HG02588 (cell line): ENCODE measurements at regions not wholly inside any gene's neighbourhood (a gene's known extent, or its start where the extent isn't known, plus 50 kb on each side); places are given as distances from the start of the nearest gene placed in this dataset.

ENCODE experiments used
- ATAC-seq: cut with Tn5 transposase; IDR thresholded peaks from one replicate; pipeline ENCODE4 v1.9.1; 2021; ENCODE audit warnings: mild to moderate bottlenecking, moderate library complexity; ENCODE audit not compliant: unreplicated experiment

DNA sequence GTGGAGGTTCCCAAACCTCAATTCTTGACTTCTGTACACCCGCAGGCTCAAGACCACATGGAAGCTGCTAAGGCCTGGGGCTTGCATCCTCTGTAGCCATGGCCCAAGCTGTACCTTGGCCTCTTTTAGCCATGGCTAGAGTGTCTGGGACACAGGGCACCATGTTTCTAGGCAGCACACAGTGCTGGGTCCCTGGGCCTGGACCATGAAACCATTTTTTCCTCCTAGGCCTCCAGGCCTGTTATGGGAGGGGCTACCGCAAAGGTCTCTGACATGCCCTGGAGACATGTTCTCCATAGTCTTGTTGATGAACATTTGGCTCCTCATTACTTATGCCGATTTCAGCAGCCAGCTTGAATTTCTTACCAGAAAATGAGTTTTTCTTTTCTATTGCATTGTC, 701.4 kb downstream of the FGF9 start:
- ATAC-seq, result no peak

DNA sequence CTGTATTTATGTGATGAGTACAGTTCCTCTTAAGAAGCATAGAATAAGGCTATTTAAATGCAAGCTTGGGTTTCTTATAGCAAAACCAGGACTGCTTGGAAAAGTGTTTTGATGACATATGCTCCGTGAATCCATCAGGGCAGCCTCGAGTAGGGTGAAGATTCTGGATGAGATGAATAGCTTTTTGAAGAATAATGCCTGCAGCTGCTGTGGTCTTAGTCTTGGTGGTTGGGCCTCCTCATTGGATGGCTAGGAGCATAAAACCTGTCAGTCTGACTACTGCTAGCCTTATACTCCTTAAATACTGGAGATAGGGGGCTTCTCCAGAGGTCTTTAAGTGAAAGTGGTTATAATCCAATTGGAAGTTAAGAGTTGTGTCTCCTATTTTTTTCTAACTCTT, 704.3 kb downstream of the FGF9 start:
- ATAC-seq, result no peak

DNA sequence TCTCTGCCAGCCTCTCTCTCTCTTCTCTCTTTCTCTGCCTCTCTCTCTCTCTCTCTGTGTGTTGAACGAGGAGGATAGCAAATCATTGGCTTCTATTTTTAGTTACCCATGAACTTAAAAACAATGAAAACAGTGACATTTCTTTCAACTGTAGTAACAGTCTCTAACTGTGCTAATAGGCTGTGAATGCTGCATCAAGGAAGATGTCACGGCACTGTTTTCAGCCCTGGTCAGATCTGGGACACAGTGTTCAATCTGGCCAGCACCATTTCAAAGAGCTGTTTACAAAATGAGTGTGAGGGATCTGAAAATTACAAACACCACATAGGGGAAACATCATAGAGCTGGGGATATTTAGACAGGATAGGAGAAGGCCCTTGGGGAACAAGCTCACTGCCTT, 717.0 kb downstream of the FGF9 start:
- ATAC-seq, result no peak

DNA sequence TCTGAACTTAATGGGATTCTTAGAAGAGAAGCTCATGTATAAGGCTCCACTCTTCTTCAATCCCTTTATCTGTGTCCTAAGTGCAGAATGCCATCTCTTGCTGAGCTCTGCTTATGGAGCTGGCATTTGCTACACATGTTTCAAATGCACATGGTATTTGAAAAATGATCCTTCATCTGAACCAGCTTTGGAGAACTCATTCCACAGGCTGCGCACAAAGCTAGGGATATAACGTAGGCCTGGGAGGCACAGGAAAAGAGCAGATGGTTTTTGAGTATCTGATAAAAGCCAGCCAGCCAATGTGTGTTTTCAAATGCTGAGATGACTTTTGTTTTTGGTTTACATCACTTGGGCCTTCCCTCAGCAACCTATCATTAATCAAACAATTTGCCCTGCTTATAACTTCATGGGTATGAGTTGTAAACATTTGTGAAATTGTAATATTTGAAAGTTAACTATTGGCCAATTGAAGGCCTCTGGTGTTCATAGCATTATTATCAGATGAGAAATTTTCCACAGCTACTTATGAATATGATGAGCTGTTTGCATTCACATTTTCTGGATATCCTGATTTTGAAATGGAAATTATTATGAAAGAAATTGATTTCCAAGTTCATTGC, 729.0 kb downstream of the FGF9 start:
- ATAC-seq, result no peak

DNA sequence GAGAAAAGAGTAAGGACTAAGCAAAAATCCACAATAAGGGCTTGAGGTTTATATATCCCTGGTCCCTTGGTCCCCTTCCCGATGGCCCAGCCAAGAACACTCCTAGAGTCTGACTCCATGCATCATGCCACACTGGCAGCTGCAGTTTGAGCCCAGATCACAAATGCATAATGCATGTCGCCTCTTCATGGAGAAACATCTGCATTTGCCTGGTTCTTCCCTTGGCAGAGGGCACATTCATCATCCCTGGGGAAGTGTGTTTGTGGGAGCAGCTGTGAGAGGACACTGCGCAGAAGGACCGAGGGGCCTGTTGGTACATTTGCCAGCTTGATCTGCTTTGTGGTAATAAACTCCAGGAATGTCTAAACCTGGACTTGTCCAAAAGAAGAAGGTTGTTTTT, 731.8 kb downstream of the FGF9 start:
- ATAC-seq, result no peak

DNA sequence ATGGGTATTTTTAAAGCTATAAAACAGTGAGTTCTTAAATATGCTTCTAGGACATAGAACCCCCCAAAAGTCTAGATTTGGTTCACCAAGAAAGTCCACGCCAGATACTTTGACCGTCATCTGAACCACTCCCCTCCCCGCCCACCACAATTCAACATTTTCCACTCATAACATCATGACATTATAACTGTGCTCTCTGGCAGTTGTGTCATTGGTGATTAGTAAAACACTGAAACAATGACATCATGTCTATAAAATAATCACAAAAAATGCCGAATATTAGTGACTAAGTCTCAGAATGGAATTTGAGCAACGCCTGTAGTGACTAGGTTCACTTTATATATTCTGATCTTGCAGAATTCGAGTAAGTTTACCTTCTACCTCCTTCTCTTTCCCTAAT, 732.3 kb downstream of the FGF9 start:
- no peak for ATAC-seq

DNA sequence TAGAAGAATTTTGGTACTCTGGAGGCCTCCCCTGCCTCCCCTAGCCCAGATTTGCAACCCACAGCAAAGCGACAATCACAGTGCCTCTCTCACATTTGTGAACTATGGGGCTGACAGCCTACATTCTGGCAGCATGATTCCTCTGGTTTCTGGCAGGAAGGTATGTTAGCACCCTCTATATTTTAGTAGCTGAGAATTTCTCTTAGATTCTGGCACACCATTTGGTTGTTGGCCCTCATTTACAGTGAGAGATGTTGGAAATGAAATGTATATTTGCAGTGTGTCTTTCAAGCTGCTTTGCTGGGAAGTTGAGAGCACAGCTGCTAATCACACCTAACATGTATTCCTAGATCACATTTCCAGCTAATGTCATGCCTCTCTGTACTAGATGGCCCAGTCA, 735.0 kb downstream of the FGF9 start:
- ATAC-seq, result no peak

DNA sequence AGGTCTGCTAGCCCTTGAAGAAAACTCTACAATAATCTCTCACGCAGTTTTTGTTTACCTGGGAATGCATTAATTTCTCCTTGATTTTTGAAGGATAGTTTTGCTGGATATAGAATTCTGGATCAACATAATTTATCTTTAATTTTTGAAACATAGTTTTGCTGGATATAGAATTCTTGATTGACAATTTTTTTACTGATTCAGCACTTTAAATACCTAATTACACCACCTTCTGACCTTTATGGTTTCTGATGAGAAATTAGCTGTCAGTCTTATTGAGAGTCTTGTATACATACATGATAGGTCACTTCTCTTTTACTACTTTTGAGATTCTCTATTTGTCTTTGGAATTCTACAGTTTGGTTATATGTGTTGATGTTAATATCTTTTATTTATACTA, 741.6 kb downstream of the FGF9 start:
- no peak for ATAC-seq

DNA sequence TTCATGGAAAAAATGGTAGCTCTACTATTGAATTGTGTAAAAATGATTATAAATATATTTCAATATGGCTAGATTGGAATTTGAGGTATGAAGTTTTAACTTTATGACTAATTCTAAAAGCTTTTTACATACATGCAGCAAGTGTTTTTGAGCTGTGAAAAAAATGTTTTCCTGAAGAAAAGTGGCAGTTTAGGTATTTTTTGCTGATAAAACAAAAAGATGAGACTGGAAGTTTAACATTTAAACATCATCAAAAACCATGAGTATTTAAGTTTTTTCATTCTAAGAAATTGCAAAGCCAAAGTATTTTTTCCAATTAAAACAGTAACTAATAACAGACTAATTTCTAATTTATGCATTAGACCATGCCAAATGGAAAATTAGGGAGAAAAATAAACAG, 751.1 kb downstream of the FGF9 start:
- no peak for ATAC-seq

DNA sequence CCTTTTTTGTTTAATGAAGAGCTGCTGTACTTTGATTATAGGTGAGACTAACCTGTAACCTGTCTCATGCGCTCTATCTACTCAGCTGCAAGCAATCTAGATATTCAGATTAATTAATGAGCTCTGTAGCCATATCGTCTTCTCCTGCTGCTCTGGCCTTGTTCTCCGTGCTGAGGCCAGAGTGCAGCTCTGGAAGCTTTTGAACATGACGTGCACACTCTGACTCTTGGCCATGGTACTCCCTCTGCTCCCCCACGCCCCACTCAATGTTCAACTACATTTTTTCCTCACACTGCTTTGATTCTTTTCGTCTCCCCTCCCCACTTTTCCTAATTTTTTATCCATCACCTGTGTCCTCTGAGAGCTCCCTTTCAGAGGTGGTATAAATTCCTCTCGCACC, 751.8 kb downstream of the FGF9 start:
- ATAC-seq, result no peak

DNA sequence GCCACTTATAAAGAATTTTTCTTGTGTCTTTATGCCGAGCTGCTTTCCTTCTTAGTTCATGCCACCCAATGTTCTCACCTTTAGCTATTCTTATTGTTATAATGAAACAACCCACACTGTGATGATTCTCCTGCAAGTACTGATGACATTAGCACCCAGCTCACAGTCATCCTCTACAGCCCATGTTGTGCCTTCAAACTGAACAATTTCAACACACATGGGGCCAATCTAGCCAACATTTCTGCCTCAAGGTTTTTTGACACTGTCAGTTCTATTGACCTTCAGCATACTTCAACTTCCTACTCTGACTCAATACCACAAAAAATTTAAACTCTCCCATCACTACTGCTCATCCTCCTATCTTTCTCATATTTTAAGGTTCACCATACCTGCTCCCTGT, 752.4 kb downstream of the FGF9 start:
- no peak for ATAC-seq

DNA sequence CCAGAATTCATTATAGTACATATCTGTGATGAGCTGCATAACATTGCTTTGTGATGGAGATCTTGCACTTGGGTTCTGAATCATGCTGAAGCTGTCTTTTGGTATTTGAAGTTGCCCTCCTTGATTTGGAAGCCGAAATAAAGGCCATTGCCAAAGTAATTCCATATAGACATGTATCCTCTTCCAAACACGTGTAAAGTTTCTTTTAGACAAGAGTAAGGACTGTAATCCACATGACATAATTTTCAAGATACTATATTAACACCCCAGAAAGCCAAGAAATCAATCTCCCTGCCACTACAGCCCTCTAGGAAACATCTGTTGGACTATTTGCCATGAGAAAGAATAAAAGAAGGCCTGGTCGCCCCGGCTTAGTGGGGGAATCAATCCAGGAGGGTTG, 754.2 kb downstream of the FGF9 start:
- no peak for ATAC-seq

DNA sequence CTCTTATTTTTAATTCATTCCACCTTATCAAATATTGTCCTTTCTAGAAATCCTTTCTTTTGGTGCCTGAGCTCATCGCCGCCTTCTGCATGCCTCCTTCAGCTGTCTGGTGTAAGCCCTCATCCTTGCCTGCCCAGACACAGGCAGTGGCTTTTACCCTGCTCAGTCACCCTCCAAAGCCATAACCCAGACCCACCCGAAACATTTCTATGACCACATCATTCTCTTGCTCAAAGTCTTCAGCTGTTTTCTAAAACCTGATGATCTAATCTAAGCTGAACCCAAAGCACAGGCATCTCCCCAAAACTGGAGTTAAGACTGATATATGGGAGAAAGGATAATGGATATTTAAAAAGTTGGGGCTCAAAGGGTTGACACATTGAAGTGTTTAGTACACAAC, 753.7 kb upstream of the SGCG start:
- ATAC-seq, result no peak

DNA sequence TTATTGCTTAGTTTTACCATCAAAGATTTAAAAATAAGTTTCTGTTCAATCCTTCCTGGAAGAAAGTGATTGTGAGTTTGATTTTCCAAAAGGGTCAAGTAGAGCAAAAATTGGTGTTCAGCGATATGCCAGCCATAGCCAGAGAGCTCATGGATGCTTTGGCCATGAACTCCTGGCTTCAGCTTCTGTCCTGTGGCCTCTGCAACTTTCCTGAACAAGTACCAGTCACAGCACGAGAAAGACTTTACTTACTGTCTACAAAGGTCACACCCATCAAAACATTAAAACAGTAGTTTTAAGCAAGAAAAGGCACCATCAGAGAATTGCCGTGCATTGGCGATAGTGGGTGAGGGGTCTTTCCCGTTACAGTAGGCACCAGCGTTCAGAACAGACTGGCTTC, 753.0 kb upstream of the SGCG start:
- no peak for ATAC-seq

DNA sequence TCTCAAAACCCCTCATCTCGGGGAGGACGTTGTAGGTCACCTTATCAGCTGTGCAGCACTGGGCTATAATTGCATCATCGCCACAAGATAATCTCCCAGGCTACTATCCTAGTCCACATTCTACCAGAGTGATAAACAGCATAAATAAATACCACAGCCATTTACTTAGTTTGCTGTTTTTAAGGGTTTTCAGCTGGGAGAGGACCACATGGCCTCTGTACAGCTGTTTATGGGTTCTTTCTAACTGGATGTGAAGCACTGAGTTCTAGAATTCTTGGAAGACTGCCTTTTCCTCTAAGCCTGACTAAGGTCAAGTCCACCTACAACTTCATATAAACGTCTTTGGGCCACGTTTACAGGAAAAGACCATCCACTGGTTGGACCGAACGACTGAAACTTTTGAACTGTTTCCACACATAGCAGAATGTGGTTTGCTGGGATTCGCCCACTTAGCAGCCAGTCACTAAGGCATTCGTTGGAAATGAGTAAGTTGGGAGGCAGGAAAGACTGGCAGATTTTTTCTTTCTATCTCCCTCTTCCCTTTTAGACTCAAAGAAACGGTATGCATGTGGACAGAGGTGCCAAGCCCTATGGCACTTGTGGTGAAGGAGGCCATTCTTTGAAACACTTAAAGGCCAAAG, 752.5 kb upstream of the SGCG start:
- no peak for ATAC-seq

DNA sequence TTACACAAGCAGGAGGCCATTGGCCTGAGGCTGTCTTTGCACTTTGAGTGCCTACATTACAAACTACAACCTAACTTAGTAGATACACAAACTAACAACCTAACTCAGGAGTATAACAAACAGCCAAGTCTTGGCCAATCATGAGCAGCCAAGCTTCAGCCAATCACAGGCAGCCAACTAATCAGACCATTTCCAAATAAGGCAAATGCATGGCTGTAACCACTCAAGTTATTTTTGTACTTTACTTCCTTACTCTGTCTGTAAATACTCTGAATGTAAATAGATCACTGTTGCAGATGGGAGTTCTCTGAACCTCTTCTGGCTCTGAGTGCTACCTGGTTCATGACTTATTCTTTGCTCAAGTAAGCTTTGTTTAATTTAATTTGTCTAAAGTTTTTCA, 748.1 kb upstream of the SGCG start:
- no peak for ATAC-seq

DNA sequence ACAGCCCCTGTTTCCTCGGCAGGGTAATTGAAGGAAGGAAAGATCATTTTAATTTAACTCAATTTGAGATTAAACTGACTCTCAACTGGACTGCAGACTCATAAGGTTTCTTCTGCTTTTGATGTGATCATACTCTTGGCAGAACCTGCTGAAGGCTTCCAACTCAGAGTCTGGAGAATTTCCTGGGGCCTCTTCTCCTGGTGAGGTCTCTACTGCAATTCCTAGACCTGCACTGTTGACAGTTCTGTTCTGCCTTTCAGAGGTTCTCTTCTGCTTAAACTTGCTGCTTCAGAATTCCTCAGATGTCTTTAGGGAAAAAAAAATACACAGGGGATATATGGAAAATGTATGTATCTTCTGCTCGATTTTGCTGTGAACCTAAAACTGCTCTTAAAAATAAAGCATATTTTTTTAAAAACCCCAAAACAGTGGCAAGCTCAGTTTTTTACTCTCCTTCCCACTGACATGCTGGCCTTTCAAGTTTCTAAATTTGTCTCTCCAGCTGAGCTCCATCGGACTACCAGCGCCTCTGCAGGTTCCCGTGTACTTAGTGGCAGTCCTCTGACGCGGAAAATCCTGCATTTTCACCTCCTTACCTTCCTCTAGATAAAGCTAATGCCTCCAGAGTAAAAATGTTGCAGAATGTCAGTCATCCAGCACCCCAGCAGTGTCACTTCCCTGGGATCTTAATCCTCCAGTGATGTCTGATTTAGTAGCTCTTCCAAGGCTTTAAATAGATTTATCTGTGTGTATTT, 733.5 kb upstream of the SGCG start:
- no peak for ATAC-seq

DNA sequence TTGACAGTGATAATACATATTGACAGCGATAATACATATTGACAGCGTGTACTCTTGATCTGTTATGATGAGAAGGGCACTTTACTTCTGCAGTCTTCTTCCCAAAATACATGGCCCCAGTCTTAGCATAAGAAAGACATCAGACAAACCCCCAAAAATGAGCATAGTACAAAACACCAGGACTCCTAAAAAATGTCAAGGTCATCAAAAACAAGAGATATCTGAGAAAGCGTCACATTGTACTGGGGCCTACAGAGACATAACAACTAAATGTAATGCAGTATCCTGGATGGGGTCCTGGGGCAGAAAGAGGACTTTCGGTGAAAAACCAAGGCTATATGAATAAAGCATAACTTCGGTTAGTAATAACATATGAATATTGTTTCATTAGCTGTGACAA, 731.5 kb upstream of the SGCG start:
- no peak for ATAC-seq

DNA sequence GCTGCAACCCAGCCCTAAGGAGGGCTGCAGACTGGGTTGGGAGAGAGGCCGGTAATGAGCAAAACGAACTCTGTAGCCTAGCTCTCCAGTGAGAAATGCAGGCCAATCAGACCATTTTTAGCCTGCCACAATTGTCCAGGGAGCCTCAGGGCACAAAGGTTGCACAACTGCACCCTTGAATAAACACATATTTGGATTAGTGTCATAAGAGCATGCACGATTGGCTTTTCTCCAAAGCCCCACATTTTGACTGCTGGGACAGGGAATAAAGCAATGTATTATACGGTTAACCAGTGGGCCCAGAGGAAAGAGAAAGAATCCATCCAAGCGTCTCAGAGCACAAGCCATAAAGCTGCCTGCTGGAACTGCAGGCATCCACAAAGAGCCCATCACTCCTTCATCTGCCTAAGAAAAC, 729.4 kb upstream of the SGCG start:
- no peak for ATAC-seq

DNA sequence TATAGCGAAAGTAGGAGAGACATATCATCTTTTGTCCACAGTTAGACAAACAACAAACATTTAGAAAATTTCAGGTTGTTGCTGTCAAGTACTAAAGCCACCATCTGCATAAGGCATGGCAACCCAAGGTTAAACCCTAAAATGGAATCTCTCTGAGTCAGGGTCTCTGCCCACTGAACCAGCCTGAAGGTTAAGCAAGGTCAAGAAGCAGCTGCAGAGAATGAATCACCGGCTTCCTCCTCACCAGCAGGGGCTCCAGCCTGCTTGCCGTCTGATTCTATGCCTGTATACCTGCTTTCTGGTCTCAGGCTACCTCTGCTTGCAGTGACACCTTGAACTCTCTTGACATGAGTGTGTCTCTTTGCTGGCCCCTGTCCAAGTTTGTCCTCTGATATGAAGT, 726.2 kb upstream of the SGCG start:
- ATAC-seq, result no peak

DNA sequence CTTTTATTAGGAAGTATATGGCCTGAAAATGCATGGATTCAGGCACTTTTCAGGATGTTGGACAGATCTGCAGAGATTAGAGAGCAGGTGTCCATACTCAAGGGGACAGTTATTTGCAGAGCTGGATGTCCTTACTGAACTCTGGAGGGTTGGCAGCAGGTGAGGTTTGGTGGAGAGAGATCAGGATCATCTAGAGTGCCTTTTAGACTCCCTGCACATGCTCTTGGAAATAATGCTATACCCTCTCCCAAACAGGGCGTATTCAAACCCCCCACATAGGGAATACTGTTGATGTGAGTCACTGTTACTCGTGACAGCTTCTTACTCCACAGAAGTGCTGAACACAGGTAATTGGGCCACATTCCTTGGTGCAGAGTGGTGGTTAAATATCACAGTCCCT, 725.7 kb upstream of the SGCG start:
- no peak for ATAC-seq

DNA sequence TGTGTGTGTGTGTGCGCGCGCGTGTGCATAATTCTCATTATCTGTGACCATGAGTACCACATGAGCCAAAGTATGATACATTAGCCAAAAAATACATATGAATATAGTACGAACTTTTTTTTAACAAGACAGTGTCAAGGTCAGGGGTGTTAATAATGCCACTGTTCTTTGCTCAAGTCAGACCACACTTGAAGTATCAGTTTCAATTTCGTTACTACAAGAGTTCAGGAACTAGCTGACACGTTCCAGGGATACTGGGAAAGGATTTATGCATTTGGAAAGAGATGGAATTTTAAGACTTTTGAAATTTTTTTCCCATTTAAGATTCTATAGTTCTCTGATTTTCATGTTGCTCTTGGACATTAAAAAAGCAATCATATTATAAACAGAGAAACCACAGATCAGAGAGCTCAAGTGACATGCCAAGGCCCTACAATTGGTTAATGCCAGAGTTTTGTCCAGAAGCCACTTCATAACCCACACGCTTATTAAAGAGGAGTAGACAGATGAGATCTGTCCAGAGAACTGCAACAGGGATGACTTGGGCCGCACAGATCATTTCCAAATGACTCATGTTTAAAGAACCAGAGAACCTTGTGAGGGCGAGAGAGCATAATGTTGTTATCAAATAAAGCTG, 718.8 kb upstream of the SGCG start:
- no peak for ATAC-seq
